DMS53 (cell line): ENCODE measurements at regions not wholly inside any gene's neighbourhood (a gene's known extent, or its start where the extent isn't known, plus 50 kb on each side); places are given as distances from the start of the nearest gene placed in this dataset.
"Not testable (repeated sequence)": the region's sequence is repeated elsewhere in the genome, so short reads cannot be mapped to it uniquely, and the experiment has no call there.

Experiments
- DNase-seq: peaks from one replicate; lab custom pipeline; 2025; lab: John Stamatoyannopoulos, UW

DNA sequence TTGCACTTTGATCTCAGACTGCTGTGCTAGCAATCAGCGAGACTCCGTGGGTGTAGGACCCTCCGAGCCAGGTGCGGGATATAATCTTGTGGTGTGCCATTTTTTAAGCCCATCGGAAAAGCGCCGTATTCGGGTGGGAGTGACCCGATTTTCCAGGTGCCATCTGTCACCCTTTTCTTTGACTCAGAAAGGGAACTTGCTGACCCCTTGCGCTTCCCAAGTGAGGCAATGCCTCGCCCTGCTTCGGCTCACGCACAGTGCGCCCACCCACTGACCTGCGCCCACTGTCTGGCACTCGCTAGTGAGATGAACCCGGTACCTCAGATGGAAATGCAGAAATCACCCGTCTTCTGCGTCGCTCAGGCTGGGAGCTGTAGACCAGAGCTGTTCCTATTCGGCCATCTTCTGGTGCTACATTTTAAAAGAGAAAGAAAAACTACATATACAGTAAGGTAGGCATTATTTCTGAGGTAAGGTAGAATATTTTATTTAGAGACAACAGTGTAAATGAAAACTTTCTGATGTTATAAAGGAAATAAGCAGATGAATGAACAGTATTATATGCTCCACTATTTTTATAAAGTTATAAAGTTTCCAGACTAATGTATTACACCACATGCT is 144.5 kb upstream of the CLNK start:
- peak; percentile 58 for DNase-seq

GRCh38 chr4:10821826-10822225 is 137.3 kb upstream of the CLNK start:
- DNase-seq, result no peak

DNA sequence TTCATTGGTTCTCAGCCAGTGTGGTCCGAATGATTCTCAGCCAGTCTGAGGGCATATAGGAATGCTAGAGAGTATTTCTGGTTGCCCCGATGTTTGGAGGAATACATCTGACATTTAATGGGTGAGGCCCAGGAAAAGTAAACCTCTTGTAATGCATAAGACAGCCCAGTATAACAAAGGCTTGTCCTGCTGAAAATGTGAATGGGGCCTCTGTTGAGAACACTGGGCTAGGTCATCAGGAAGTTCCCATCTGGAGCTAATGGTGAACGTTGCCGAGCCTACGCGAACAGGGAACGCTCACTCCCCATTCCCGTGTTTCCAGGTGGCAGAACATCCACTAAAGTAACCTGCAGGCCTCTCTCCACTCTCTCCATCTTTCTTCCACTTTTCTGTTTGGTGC is 132.0 kb upstream of the CLNK start:
- no peak for DNase-seq

GRCh38 chr4:10811991-10812390 is 127.4 kb upstream of the CLNK start:
- no peak for DNase-seq

GRCh38 chr4:10810411-10810810 is 125.8 kb upstream of the CLNK start:
- no peak for DNase-seq

GRCh38 chr4:10809905-10810304 is 125.3 kb upstream of the CLNK start:
- no peak for DNase-seq

DNA sequence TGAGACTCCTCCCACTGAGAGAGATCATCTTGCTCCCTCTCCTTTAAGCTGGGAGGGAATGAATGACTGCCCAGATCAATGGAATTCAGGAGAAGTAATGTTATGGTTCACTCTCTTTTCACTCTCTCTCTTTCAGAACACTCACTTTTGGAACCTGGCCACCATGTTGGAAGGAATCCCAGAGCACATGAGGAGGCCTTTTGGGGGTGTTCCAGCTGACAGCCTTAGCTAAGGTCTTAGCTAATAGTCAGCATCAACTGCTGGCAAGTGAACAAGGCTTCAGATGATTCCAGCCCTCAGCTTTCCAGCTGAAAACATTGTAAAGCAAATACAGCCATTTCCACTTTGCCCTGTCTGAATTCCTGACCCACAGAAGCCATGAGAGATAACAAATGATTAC is 124.0 kb upstream of the CLNK start:
- DNase-seq, result no peak

DNA sequence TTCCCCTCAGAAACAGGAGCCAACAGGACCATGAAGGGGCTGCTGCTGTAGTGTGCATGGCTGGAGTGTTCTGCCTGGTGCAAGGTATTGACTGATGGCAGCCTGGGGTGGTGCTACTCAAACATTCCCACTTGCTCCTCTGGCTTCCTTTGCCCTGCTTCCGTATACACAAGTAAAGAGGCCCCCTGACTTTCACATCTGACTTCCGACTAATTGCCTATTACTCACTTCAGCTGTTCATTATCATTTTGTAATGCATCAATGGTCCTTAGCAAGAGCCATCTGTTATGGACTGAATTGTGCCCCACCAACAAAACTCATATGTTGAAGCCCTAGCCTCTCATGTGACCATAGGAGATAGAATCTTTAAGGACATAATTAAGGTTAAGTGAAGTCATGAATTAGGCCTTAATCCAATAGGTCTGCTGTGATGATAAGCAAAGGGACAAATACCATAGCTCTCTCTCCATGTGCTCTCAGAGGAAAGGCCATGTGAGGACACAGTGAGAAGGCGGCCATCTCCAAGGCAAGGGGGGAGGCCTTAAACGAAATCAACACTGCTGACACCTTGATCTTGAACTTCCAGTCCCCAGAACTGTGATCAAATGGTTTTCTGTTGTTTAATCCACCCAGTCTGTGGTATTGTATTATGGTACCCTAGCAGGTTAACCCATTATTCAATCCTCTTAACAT is 122.5 kb upstream of the CLNK start:
- no peak for DNase-seq

DNA sequence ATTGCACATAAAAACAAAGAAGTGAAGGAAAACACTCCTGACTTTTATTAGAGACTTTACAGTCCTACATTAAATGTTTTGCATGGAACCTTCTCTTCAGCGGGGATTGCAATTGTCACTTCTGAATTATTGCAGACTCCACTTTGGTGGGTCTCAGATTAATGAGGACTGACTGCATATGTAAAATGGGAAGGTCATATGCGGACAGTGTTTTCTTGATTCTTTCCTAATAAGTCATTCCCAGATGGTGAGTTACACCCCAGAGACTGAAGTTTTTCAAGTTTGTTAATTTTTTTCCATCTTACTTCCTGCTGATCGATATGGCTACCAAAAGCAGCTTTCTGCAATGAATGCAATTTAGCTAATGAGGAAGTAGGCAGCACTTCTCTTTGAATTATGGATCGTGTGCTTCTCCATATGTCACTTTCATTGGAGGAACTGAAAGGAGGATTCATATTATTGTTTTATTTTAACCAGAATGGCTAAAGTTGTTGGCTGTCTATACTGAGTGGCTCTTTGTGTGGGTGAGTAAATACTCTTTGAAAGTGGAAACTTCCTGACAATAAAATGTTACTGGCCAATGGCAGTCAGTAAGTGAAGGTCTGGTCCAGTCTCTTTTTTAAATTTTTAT is 119.3 kb upstream of the CLNK start:
- peak; percentile 30 for DNase-seq

DNA sequence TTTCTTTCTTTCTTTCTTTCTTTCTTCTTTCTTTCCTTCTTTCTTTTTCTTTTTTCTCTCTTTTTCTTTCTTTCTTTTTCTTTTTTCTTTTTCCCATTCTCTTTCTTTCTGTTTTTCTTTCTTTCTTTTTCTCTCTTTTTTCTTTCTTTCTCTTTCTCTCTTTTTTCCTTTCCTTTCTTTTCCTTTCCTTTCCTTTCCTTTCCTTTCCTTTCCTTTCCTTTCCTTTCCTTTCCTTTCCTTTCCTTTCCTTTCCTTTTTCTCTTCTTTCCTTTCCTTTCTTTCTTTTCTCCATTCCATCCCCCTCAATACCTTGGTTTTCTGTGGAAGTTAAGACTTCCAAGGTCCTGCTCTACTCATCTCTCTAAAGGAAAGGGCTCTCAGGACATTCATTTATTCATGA is 102.8 kb upstream of the CLNK start:
- DNase-seq, result no peak

DNA sequence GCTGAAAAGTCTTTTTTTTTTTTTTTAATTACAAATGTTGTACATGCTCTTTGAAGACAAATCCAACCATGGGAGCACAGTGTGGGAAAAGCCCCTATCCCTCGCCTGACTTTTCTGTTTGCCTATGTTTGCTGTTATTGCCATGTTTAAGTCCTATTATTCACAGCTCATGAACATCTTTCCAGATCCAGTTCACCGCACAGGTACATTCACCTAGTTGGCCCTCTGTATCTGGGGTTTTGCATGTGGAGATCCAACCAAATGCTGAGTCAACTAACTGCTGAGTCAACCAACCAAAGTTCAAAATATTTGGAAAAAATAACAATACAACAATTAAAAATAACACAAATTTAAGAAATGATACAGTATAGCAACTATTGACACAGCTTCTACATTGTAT is 100.1 kb upstream of the CLNK start:
- no peak for DNase-seq

- no peak for DNase-seq
These were observed 98.8 kb upstream of the CLNK start for GRCh38 chr4:10783351-10783750.

DNA sequence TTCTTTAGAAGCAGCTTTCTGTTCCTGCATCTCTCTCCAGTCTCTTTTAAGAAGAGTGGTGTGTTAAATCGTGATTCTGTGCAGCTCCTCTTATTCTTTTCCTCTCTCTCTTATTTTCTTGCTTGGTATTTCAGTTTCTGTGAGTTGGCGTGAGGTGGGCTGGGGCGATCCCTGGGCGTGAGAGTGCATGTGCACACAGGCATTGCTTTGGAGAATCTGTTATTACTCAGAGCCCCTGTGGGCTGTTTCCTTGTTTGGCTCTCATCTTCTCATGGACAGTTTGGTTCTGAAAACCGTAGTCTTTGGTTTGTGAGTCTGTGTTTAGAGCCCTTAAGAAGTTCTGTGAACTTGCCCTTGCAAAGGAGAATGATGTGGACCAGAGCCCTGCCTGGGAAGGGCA is 97.2 kb upstream of the CLNK start:
- peak; percentile 39 for DNase-seq

GRCh38 chr4:10780803-10781202 is 96.2 kb upstream of the CLNK start:
- DNase-seq, result not testable (repeated sequence)

GRCh38 chr4:10775132-10775531 is 90.6 kb upstream of the CLNK start:
- DNase-seq, result not testable (repeated sequence)

DNA sequence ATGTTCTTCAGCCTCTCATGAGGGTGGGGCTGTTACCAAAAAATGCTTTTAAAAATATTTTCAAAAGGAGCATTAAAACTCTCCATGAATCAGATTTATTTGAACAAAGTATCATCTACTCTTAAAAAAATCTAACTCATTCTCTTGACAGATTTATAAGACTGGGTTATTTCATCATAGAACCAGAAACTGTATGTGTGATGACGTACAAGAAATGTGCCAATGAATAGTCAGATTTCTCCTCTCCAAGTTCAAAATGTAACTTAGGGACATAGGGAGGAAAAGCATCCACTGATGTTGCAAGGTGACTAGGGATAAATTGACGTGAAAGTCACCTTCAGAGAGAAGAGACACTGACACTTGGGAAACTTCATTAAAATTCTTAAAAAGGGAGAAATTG is 89.1 kb upstream of the CLNK start:
- DNase-seq, result peak; percentile 35

GRCh38 chr4:10773010-10773409 is 88.4 kb upstream of the CLNK start:
- peak; percentile 89 for DNase-seq

- DNase-seq, result peak; percentile 79
These were observed 80.8 kb upstream of the CLNK start for GRCh38 chr4:10765386-10765785.

GRCh38 chr4:10762561-10762960 is 78.0 kb upstream of the CLNK start:
- peak; percentile 76 for DNase-seq

- DNase-seq, result no peak
These were observed 77.3 kb upstream of the CLNK start for GRCh38 chr4:10761903-10762302.

DNA sequence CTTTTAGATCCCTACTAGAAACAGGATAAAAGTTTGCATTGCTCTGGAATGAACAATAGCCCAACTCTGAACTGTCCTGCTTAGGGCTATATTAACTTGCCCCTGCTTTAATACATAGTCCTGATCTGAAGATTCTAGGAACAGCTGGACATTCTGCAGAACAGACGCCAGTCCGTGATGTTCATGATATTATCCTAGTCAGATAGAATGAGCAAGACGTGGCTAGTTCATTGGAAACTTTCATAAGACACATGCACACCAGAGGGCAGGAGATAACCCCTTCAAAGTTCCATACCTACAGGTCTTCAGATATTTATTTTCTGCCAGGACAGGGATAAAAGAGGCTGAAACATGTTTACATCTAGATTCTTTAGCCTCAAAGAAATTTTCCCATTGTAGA is 75.5 kb upstream of the CLNK start:
- DNase-seq, result peak; percentile 23

DNA sequence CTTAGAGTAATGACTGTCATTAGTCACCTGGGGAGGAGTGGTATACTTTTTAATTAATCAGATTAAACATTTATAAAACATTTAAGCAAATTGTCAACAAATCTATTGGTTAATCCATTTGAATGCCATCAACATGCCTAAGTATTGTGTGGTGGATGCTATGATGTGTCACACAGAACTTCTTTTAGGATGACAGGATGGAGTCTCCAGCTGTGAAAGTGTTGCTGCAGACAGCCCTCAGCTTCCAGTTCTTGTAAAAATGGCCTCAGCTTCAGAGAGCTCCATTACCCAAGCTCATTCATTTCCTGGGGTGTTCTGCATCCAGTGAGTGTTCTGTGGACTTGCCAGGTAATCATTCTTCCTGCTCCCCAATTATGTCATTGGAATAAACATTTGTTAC is 74.3 kb upstream of the CLNK start:
- DNase-seq, result no peak

DNA sequence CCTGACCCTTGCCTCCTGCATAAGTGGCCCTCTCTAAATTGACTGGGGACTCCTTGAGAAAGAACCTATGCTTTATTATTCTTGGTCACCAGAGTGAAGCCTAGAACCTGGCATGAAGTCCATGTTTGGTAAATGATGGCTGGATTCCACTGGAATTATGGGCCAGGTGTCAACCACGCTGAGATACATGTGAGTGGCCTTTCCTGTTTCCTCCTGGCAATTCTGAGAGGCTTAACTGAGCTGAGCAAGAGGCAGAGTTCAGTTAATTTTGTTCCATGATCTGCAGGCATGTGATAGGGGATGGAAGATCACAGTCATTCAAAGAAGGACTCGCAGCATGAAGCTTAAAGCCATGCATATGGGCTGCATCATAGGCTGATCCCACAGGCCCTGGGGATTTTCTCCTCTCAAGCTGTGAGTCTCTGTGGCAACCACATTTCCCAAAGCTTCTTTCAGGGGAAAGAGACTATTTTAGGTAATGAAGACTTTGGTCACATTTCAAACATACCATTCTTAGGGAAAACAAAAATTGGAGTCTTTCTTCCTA is 69.4 kb upstream of the CLNK start:
- no peak for DNase-seq
